GM19328 (cell line): ENCODE measurements at regions not wholly inside any gene's neighbourhood (a gene's known extent, or its start where the extent isn't known, plus 50 kb on each side); places are given as distances from the start of the nearest gene placed in this dataset.
A peak's percentile ranks its signal among the peaks of the same experiment; 100 is the strongest.

Experiments used
- ATAC-seq: cut with Tn5 transposase; IDR thresholded peaks from one replicate; pipeline ENCODE4 v1.9.1; 2021; ENCODE audit warnings: mild to moderate bottlenecking, moderate library complexity; ENCODE audit not compliant: unreplicated experiment

DNA sequence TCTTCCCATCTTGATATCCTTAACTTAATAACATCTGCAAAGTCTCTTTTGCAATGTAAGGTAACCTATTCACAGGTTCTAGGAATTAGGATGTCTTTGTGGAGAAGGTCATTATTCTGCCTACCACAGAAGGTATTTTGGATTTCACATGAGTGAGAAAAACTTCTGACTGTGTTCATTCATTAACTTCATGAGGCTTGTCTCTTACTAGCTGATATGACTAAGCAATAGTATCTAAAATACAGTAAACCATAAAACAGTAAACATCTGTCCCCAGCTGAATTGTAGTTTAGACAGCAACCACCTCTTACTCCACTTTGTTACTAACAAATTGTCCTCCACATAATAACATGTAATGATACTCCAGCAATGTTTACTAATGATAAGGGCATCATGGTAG is 198.1 kb downstream of the SEC23A start:
- no peak for ATAC-seq

DNA sequence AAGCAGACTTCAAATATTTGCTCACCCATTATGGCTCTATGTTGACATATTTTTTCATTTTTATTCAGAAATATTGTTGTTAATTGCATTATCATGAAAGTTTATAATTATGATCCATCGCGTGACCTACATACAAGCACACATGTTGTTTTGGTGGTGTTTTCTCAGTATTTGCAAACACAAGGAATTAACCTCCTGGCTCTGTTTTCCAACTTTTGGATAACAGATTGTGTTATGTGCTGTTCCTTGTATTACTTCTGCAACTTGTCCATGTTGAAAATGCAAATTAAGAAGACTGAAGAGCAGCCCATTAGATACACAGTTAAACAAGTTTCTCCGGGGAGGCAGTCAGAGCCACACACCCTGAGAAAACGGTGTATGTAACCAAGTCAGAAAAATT is 201.2 kb downstream of the SEC23A start:
- no peak for ATAC-seq

DNA sequence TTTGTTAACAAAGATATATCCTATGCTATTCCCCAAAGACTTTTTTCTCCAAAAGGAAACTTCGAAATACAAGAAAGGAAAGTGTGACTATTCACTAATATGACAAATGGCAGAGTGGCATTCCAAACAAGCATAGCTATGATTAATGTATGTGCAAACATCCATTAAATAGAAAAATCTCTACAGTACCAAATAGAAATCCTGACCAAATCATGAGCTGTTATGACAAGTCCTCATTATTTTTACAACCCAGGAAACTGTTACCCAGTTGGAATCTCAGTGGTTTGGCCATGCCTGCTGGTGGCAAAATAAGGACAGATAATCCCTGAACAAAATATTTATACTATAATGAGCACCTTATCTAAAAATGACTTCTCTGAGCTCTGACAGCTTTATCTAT is 202.1 kb downstream of the SEC23A start:
- ATAC-seq = no peak

DNA sequence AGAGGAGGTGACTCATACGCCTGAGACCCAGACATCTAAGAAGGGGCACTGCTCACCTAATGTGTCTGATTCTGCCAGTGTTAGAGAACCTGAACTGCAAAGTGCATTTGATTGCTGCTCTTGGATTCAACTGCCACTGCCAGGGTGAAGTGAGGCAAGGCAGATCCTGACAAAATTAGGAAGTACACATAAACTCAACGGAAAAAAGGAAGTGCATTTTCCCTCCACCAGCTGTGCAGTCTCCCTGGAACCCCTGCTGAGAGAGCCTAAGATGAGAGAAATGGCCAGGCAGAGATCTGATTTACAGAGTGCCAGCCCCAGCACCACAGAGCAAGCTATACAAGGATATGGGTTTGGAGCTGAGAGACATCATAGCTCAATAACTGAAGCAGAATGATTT is 215.3 kb downstream of the SEC23A start:
- ATAC-seq = no peak

DNA sequence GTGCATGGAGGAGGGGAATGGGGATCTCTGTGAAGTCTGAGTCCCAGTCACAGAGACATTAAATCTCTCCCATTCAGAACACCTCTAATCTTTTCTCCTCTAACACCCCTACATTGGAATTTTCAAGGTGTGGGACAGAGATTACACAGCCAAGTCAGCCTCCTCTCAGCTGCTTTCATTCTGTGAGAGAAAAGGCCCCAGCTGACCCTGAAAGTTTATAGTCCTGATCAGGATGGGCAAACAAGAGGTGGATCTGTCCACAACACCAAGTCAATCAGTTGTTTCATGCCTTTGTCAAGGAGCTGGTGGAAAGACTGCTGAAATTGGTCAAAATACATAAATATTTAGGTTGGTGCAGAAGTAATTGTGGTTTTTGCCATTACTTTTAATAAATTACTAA is 218.9 kb downstream of the SEC23A start:
- no peak for ATAC-seq

DNA sequence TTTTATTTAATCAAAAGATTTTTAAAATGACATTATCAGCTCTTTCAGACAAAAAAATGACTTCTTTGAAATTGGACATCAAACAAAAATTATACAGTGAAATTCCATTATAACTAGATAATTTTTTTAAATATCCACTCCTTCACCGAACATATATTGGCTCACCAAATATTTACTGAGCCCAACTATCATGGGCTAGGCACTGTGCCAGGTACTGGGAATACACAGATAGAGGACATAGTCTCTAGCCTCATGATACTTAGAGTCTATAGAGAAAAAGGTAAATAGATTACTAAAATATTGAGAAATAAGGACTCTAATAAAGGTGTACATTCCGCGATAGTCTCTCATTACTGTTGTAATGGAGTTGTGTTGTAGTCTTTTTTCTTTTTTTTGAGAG is 219.9 kb downstream of the SEC23A start:
- no peak for ATAC-seq

DNA sequence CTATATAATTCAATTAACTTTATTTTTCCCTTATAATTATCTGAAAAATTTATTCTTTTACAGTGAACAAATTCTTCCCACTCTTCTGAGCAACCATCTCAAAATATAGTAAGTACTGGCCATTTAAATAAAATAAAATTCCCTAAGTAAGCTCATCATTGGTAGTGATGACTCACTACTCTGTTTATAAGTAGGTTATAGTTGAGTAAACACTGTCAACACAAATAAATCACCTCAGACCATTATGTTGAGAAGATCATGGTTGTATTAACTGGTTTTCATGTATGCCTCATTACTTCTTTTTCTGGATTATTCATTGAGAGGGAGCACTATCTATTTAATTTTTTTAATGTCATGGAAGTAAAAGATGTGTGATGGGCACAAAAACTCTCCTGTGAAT is 220.5 kb downstream of the SEC23A start:
- ATAC-seq = no peak

DNA sequence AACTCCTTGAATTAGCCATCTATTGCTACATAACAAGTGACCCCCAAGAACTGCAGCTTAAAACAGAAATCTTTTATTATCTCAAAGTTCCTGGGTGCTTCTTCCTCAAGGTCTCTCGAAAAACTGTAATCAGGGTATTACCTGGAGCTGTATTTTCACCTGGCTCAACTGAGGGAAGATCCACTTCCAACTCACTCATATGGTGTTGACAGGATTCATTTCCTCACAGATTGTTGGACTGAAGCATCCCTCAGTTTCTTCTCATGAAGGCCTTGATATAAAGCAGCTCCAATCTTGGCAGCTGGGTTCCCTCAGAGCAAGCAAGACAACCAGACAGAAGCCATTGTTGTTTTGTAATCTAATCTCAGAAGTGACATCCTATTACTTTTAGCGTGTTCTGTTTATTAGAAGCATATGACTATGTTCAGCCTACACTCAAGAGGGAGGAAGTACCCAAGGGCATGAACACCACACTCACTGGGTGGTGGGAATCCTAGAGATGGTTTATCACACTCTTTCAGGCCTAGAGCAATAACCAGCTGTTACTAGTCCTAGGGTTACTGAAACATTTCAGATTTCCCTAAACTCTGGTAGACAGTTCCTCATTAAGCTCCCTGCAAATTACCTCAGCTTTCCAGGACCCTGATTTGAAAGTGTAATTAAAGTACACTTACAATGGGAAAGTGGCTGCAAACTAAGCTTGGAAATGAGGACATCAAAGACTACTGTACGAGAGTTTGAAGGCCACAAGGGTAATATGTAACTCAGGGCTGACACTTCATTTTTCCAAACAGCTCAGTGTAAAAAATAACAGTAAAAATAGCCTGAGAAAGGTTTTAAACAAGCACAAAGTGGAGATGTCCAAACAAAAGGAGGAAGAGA is 222.2 kb downstream of the SEC23A start:
- ATAC-seq = no peak

DNA sequence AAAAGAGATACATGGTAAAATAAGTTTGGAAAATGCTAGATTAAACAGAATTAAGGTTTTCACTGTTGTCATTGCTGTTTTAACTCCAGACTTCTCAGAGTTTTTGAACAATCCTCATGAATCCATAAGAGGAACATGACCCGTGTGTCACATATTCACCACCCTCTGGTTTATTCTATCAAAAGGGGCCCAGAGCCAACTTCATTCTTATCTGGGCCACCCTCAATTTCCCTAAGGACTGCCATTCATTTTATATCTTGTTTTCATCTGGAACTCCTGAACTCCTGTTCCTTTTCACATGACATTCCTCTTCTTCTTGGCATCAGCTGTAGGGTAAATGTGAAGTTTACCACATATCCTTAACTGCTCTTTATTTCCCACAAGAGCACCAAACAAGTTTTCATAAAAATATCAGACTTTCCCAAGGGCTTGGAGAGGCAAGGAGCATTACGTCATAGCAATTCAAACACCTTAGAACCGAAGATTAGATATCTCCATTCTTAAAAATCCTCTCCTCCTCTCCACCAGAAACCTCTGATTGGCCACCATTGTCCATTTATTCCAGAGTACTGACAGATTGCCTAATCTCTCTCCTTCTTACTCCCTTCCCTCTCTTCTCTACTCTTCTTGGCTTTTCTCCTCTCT is 225.2 kb downstream of the SEC23A start:
- ATAC-seq = no peak

DNA sequence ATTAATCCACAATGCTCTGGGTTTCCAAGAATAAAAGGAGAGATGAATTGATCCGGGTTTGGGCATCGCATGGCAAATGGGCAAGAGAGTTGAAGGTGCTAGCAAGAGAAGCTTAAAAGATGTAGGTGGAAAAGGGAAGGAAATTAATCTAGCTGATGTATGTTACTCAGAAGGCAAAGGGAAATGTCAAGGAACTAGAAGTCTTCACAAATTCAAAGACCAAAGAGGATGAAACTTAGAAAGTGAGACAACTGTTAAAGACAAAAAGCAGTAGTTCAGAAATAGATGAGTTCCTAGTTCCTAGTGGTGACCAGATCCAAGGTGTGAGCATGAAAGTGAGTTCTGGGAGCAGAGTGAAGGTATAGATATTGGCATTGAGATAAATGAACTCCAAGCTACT is 228.3 kb downstream of the SEC23A start:
- ATAC-seq = no peak

DNA sequence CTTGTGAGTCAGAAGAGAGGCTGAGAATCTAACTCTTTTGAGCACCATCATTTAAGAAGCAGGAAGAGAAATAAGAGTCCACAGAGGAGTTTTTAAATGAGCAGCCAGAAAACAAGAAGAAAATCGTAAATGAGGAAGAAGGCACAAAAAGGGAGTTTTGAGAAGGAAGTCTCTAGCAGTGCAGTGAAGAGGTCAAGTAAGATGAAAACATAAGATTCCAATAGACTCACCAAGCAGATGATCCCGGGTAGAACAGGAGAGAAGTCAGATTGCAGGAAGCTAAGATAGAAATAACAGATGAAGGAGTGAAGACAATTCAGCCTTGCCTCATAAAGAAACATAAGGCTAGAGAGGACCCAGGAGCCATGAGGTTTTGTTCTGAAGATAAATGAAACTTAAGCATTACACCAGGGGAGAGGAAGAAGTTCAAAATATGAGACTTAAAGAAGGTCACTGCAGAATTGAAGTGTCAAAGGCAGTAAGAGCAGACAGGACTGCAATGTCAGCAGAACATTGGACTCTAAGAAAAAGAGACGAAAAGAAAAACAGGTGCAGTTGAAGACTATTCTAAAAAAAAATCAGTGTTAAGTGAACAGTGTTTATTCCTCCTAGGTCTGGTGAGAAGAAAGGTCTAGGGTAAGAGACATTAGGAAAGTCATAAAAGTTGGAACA is 229.0 kb downstream of the SEC23A start:
- ATAC-seq = no peak

DNA sequence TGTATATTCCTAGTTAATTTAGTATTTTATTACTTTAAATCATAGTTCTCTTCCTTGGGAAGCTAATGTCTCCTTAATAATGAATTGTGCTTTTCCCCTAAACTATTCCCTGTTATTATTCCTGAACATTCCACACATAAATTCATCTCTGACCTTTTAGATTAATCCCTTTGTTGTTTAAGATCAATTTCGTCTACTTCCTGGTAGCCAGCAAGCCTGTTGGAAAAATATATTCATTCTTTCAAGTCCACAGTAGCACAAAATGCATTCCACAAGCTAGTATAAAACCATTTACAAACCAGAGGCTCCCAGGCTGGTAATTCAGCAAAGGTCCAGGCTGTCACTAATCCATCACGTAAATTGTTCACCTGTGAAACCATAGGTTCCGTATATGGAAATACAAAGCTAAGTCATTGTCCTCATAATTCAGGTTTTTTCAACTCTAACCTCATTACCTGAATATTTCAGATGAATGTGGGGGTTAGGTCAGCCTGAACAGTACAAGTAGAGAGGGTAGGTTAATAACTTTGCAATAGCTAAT is 232.7 kb downstream of the SEC23A start:
- no peak for ATAC-seq

DNA sequence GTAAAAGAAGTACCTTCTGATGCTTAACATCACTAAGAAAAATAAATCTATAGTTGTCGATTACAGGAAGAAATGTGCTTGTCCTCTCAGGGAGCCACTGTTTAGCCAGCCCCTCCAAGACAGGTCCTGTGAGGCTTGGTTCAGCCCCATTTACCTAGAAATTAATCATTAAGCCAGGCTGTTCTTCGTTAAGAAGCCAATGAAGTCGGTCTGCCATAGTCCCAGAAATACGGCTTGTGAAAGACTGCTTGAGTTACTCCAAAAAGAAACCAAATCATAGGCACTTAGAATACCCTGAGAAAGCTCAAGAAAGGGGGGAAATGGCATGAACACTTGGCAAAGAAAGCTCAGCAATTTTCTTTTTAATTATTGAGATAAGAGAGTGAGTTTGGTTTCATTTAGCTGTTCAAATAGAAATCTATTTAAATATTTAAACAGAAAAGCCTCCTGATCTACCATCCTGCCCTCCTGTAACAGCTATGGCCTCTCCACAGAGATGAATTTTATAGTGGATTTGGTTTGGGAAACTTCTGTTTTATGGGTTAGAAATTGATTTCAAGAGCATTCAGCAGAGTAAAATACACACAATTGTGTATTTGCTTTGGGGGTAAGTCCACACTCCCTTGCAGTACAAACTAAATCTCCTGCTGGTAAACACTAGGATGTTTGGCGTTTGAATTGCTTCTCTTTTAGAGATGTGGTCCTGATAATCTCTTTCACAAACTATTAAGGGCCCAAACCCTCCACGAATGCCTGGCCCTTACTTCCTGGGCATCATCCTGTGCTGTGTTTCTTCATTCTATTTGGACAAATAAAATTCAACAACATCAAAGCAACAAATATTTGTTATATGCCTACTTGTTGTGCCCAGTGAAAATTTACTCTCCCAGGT is 234.4 kb downstream of the SEC23A start:
- no peak for ATAC-seq

DNA sequence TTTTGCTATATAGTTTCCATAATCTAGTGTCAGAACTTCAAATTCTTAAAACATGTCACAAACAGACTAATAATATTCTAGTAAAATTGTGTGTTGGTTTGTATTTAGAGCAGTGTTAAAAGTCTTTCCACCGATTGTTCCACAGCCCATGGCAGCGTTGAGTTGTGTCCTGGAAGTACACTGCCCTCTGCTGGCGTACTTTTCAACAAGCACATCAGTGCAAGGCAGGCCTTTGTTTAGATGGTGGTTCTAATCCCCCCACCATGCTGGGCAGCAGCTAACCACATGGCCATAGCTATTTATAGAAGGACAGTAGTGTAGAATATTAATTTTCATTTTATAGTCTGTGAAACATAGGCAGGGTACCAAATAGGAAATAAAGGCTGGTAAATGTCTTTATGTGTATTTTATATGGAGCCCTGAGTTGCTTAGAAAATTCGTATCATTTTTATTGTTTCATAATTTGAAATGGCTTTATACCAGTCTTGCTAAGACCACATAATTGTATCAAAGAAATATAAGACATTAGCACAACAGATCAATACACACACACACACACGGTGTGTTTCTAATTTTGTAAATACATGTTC is 235.4 kb downstream of the SEC23A start:
- ATAC-seq = peak; percentile 92

DNA sequence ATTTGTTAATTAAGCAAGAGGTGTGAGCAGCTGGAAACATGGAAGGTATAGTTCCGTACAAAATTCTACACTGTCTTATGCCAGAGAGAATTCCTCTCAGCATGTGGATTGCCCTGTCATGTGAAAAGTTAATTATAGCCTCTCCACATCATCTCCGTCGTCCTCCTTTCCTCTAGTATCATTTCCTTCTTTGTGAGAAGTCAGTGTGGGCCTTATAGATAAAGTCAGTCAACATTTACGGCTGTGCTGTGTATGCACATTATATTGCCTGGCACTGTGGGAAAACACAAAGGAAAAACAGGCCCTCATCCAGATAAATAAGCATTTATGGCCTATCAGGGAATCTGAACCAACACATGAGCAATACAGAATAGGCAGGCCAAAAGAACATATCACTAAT is 236.6 kb downstream of the SEC23A start:
- ATAC-seq = no peak

DNA sequence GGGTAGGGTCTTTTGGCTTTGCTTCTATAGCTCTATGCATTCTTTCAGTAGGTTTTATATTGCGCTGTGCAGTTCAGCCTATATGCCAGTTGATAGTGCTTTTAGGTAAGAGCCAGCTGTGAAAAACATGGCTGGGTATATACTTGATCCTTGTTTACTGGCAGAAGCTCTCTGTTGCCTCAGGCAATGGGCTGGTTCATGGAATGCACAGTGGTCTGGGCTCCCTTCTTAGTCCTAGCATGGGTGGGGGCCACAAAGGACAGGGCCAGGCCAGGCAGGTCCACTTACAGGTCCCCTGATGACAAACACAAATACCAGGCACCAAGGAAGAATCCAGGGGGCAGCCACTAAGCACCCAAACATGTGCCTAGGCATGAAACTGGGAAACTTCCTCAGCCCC is 240.7 kb downstream of the SEC23A start:
- ATAC-seq = no peak

DNA sequence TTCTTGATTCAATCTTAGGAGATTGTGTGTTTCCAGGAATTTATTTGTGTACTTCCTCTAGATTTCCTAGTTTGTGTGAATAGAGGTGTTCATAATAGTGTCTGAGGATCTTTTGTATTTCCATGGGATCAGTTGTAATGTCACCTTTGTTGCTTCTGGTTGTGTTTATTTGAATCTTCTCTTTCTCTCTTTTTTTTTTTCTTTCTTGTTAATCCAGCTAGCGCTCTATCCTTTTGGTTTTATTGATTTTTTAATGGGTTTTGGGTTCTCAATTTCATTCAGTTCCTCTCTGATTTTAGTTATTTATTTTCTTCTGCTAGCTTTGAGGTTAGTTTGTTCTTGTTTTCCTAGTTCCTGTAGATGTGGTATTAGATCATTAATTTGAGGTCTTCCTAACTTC is 242.5 kb downstream of the SEC23A start:
- ATAC-seq = no peak

DNA sequence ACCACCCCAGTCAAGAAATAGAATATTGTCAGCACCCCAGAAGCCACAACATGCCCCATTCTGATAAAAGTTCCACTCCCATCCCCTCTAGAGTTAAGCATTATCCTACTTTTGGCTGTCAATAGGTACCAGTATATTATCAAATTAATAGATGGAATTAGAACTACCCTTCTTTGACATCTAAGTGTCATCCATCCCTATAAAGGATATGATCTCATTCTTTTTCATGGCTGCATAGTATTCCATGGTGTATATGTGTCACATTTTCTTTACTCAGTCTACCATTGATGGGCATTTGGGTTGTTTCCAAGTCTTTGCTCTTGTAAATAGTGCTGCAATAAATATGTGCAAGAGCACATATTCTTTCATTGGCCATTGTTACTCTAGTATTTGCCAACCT is 246.2 kb downstream of the SEC23A start:
- no peak for ATAC-seq

DNA sequence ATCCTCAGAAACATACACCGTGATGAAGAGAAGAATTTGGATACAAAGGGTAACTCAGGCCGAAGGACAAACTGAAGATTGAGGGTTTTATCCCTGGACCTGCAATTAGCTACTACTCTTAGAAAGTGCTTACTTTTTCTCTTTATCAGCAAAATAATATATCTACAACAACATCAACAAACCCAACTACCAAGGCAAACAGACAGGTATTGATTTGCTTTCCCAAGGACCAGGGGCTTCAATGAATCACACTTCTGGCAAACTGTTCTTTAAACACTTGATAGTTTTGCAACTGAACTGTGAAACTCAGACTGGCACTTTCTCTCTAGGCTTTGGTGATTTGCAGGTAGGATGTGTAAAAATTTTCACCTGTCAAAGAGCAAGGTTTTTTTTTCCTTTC is 247.5 kb downstream of the SEC23A start:
- no peak for ATAC-seq

DNA sequence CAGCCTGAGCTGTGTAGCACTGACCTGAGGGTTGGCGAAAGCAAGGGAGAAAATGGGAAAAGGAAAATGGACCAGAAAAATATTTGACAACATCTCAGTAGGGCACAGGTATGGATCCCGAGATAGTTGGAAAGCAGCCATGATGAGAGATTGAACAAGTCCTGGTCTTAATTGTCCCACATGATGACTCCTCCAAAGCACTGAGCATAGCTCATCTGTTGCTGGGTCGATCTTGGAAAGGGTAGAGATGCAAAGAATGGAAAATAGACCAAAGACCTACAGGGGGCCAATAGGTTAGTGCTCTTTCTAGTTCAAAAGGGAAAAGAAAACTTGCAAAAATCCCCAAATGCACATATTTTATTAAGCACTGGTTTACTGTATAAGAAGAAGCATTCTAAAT is 251.9 kb downstream of the SEC23A start:
- ATAC-seq = no peak
